NCI-H1417 treated with DMSO at 0.1 percent for 48 hours (cell line): ENCODE measurements at regions not wholly inside any gene's neighbourhood (a gene's known extent, or its start where the extent isn't known, plus 50 kb on each side); places are given as distances from the start of the nearest gene placed in this dataset.

ENCODE experiments used
- DNase-seq: peaks from one replicate; lab custom pipeline; 2025; lab: John Stamatoyannopoulos, UW

DNA sequence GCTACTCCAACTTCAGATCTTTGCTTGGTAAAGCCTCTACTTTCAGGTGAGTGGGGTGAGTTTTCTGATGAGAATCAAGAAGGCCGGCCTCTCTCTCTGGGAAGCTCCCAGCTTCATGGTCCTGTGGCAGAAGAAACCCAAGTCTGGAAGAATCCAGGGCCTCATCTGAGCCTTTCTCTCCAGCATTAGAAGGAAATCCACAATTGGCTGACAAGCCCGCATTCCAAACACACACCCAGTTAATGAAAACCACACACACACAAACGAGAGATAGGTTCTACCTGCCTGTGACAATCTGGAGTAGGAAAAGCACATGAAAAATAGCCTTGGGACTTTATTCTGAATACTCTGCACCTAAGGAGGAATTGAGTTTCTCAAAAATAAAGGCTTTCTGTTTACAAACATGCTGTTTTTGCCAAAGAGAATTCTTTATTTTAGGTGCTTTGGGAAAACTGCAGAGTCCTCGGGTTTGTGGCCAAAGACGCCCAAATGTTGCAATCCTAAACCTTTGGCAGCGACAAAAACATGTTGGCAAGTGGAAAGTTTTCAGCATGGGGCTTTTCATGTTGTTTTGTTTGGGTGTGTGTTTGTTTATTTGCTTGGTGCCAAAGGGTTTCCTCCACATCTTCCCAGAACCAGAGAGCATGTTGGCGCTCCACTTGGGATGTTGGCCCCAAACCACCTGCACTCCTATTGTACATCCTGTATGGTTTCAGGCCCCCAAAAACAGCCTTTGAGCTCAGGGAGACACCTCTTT is 216.2 kb downstream of the SETD4 start:
- no peak for DNase-seq

DNA sequence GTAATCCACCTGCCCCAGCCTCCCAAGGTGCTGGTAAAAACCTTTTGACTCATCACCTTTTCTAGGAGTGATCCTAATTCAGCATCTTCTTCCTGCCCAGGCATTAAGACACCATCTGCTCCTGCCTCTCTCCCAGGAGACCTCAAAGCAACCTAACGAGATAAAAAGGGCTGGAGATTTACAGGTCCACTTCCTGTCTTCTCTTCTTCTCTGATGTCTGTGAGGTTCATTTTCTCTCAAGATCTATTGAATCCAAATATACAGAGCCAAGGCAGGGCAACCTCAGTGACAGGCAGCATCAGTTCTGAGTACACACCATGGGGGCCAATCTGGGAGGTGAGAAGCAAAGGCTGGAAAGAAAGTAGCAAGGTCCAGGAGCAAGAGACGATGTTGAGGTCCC is 219.4 kb downstream of the SETD4 start:
- no peak for DNase-seq

- peak; percentile 33 for DNase-seq
Measured at GRCh38 chr21:35840197-35840799, 220.0 kb downstream of the SETD4 start.

DNA sequence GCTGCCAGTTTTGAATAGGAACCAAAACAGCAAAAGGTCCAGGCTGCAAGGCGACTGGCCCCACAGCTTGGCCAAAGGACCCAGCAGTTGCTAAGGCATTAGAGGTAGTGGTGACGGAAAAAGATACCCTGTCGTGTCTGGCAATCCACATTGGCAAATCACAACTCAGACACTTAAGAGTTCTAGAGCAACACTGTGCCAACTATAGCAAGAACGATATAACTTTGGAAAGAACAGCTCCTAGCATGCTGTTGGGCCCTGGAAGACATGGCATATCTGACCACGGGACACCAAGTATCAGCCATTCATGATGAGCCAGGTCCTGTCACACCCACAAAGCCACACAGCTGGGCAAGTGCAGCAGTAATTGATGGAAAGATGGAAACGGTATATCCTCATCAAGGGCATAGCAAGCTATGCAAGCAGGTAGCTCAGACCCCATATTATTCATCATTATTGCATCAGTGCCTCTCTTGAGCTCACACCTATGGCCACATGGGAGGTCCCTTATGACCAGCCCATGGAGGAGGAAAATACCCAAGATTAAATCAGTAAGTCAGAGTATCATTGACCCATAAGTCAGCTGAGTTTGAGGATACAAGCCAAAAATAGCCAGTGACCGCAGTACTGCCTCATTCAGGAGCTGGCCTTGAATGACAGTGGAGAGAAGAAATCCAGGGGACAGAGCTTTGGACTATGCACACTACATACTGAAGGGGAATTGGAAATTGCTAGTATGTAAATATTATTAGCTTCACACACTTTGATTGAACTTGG is 221.2 kb downstream of the SETD4 start:
- DNase-seq, result no peak

DNA sequence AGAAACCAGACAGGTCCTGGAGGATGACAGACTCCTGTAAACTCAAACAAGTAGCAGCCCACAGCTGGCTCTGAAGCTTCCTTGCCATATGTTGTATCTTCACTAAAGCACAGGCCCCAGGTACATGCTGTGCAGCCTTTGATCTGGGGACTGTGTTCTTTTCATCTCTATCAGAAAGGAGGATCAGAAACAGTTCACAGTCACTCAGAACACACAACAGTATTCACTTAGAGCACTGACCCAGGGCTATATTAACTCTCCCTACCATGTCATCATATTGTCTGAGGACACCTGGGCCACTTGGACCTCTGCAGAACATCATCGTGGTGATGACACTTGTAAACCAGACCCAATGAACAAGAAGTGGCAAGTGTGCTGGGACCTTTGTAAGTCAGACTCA is 222.0 kb downstream of the SETD4 start:
- DNase-seq, result no peak

GRCh38 chr21:35833991-35834390 is 226.3 kb downstream of the SETD4 start:
- no peak for DNase-seq

DNA sequence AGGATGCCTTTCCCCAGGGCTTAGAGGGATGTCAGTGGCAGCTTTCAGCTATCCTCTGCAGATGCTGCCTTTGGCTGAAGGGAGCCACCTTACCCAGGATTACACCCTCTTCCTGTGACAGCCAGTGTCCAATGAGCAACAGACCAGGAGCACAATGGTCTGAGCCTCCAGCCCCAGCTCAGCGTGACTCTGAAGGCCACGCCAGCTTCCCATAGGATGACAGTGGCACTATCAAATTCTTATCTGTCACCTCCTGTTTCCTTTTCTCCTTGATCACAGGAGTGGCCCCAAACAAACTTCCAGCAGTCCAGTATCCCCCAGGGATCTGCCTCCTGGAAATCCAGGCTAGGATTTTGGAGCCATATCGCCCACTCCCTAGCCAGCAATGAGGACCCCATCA is 226.9 kb downstream of the SETD4 start:
- no peak for DNase-seq

DNA sequence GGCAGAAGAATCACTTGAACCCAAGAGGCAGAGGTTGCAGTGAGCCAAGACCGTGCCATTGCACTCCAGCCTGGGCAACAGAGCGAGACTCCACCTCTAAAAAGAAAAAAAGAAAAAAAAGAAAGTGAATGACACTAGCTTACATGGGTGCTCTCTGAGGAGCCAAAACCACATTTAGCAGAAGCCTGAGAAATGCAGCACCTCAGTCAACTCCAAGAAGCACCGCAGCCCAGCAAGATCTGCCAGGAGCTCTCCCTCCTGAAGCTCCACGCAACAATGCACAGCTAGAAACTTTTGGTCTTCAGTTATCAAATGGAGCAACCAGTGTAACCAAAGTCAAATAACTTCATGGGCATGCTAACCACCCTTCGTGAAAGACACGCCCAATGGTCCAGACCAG is 229.1 kb downstream of the SETD4 start:
- no peak for DNase-seq

DNA sequence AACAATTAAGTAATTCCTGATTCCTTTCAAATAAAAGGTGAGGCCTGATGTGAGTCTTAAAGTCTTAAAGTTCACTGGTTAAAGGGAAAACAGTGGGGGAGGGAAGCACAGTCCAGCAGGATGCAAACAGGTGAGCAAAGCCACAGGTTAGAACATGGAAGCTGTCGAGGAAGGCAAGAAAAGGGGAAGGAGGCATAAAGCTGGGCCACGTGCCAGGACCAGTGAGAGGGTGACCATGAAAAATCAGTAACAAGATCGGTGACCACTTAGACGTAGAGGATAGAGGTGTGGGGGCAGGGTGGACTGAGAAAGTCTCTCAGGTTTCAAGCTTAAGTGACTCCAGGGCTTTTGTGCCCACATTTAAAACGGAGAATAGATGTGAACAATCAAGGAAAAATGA is 231.3 kb downstream of the SETD4 start:
- peak; percentile 27 for DNase-seq

- DNase-seq, result no peak
Measured at GRCh38 chr21:35828161-35828560, 232.2 kb downstream of the SETD4 start.

- no peak for DNase-seq
Measured at GRCh38 chr21:35827004-35827403, 233.3 kb downstream of the SETD4 start.

GRCh38 chr21:35825370-35826353 is 234.7 kb downstream of the SETD4 start:
- DNase-seq, result no peak

DNA sequence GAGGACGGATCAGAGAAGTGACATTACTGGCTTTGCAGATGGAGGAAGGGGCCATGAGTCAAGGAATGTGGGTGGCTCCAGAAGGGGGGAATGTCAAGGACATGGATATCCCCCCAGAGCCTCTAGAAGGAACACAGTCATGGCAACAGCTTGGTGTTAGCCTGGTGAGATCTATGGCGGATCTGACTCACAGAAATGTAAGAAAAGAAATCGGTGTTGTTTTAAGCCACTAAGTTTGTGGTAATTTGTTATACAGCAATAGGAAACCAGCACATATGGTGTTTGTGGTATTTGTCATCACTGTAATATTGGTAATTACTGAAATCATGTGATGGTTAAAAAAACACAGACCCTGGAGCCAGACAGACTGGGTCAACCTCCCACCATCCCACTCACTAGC is 236.2 kb downstream of the SETD4 start:
- DNase-seq, result no peak

GRCh38 chr21:35819134-35819533 is 241.2 kb downstream of the SETD4 start:
- no peak for DNase-seq

DNA sequence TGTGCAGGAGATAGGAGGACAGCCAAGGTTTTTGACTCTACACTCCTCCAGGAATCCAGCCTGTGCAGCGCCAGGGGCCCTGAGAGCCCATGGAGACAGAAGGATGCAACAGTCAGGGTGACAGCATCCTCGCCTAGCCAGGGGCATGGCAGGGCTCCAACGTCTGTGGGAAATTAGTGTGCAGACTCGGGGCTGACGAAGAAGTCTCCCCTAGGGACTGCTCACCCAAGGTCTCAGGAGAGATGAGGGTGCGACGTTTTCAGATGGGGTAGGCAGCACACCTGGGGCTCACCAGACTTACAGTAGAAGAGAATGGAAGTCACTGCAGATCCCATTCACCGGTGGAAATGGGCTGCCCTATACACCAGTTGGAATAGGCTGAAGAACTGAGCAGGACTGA is 241.7 kb downstream of the SETD4 start:
- no peak for DNase-seq

GRCh38 chr21:35814858-35815619 is 245.3 kb downstream of the SETD4 start:
- no peak for DNase-seq

DNA sequence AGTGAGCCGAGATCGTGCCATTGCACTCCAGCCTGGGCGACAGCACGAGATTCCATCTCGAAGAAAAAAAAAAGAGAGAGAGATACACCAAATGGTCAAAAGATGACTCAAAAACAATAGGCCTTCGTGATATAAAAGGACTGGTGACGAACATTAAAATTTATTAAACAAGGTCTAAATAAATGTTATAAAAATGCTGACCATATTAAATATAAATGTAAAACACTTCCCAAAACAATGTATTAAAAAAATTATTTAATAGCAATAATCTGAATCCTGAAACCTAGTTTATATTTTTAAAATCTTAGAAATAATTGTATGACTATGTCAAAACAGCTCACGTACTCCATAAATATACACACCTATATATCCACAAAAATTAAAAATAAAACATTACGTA is 247.6 kb downstream of the SETD4 start:
- no peak for DNase-seq

DNA sequence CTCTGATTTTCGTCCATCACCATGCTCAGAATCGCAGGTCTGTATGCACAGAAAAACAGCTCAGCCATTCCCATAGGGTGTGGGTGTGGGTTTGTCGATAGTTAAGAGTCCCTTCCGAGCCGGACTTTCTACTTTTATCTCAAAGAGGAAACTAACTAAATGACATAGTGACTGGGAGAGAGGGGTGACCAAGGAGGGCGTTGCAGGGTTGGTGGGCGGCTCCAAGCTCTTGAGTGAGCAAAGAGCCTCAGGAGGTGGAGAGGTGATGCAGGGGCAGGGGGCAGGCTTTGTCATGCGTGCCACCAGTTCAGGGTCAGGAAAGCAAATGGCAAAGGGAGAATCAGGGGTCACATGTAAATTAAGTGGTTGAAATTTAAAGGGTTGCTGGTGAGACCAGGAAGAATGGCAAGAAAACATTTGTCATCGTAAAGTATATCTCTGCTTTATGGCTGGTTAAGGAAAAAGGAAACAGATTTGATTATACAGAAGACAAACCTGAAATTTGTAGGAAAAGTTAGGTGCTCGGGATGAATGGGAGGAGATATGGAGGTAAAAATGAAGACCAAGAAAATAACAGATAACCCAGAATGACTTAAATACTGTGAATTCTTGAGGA is 249.0 kb downstream of the SETD4 start:
- DNase-seq, result no peak

DNA sequence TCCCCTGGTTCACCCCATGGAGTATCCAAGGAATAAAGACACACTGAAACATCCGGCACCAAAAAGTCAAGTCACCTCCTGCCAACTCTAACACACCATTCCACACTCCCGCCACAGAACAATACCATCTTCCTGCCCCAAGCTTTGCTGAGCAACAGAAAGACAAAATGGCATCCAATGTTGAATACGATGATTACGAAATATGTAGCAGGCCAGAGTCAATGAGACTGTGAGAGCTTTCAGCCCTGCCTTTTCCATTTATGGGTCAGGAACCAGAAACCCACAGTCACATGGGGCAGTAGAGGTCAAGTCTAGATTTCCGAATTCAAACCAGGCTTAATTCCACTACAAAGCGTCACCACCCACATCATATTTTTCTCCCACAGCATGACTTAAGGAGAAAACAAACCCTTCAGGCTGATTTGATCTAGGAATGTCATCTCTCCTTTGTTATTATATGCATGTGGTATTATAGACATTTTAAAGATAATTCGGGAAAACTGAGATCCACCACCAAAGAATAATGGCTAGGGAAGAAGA is 249.8 kb downstream of the SETD4 start:
- DNase-seq, result no peak

DNA sequence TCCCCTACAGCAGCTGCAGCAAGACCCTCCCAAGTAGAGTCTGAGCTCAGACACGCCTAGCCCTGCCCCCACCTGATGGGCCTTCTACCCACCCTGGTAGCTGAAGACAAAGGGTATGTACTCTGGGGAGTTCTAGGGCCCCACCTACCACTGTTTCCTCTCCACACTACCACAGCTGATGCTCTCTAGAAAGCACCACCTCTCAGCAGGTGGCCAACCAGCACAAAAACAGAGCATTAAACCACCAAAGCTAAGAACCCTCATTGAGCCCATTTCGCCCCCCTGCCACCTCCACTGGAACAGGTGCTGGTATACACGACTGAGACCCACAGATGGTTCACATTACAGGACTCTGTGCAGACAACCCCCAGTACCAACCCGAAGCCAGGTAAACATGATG is 258.9 kb downstream of the SETD4 start:
- DNase-seq, result no peak
